Tibial artery (tissue), 4 donors: ENCODE measurements at regions not wholly inside any gene's neighbourhood (a gene's known extent, or its start where the extent isn't known, plus 50 kb on each side); places are given as distances from the start of the nearest gene placed in this dataset.

Experiments used
- DNase-seq, 2 donors: peaks; one replicate each; pipeline ENCODE4 v3.0.0-alpha.2; 2019
- H3K27ac ChIP-seq, 2 donors: fragments of 200-600 bp; sonication (generic) in 1 of 2; 1 replicate in 1 of 2; 2 replicates in 1 of 2; pipeline ENCODE4 v1.5.1; 2018 to 2019; ENCODE audit warnings: mild to moderate bottlenecking in 1 of 2
- H3K27me3 ChIP-seq, 2 donors: fragments of 200-600 bp; sonication (generic) in 1 of 2; one replicate each; pipeline versions ENCODE4 v1.5.1 to v1.6.0; 2016 to 2019
- H3K36me3 ChIP-seq, 3 donors: fragments of 200-600 bp; sonication (generic) in 2 of 3; one replicate each; pipeline ENCODE4 v1.5.1; 2016 to 2019; ENCODE audit warnings: mild to moderate bottlenecking in 2 of 3
- H3K4me1 ChIP-seq, 4 donors: fragments of 200-600 bp; sonication (generic) in 2 of 4; 1 replicate in 3 of 4; 2 replicates in 1 of 4; pipeline ENCODE4 v1.5.1; 2016 to 2019
- H3K4me3 ChIP-seq, 2 donors: fragments of 200-600 bp; sonication (generic) in 1 of 2; 1 replicate in 1 of 2; 2 replicates in 1 of 2; pipeline ENCODE4 v1.5.1; 2018 to 2019; ENCODE audit warnings: mild to moderate bottlenecking in 2 of 2
- H3K9me3 ChIP-seq, 3 donors: fragments of 200-600 bp; sonication (generic) in 1 of 3; one replicate each; pipeline ENCODE4 v1.5.1; 2016 to 2019
- CTCF ChIP-seq, 2 experiments: fragments of 200-600 bp in 1 of 2; fragments of 450-650 bp in 1 of 2; IDR thresholded peaks; one replicate each; pipeline ENCODE4 v1.5.1; 2017 to 2019; ENCODE audit warnings: antibody characterized with exemption in 2 of 2, mild to moderate bottlenecking in 1 of 2, moderate library complexity in 1 of 2
- intact Hi-C: fragments of 100-400 bp; cut with DNase I; formaldehyde crosslinking; loops from one replicate; pipeline ENCODE4 v1.15.0; 2023; ENCODE audit warnings: low total_unique reads

DNA sequence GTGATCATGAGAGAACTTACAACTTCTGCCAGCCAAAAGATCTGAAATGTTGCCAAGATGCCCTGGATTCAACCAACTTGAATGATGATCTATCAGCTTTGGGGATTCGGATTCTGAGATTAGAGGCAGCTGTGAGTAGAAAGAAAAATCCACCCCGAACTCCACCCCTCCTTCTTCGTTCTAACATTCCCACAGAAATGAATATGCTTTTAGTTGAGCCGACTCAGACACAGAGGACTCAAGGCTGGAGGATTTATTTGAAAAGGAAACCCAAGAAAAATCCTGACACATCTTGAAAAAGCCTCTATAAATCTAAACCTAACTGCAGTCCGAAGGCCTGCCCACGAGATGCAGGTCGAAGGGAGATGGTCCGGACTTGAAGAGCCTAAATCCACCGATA is 275.0 kb downstream of the GAS1 start:
- Histone ChIP-seq H3K4me3 (no peak overlapping the region), H3K36me3 (peaks cover 0 to 3% (median 0%) of the 10 kb centered on the region in 3 donors), H3K27ac (no peak overlapping the region), H3K4me1 (no peaks in the 10 kb centered on the region), H3K9me3 (peaks cover 0 to 5% (median 4%) of the 10 kb centered on the region in 3 donors), H3K27me3 (no peaks in the 10 kb centered on the region)
- intact Hi-C loops: loop anchor here (10.0 kb wide), 1 partner anchor 172 kb away; no protein-coding TSS in a partner anchor
- TF ChIP-seq CTCF (IDR thresholded peaks at IDR 0.05): no peak
- no peak for DNase-seq

GRCh38 chr9:86671018-86671417 is 276.3 kb downstream of the GAS1 start:
- Histone ChIP-seq H3K36me3 (peaks cover 0 to 3% (median 0%) of the 10 kb centered on the region in 3 donors), H3K27ac (no peak overlapping the region), H3K4me3 (no peak overlapping the region), H3K9me3 (peaks cover 0 to 5% (median 4%) of the 10 kb centered on the region in 3 donors), H3K27me3 (no peaks in the 10 kb centered on the region), H3K4me1 (no peaks in the 10 kb centered on the region)
- DNase-seq: no peak
- intact Hi-C loops: loop anchor here (10.0 kb wide), 1 partner anchor 174 kb away; no protein-coding TSS in a partner anchor
- TF ChIP-seq CTCF (IDR thresholded peaks at IDR 0.05): no peak

DNA sequence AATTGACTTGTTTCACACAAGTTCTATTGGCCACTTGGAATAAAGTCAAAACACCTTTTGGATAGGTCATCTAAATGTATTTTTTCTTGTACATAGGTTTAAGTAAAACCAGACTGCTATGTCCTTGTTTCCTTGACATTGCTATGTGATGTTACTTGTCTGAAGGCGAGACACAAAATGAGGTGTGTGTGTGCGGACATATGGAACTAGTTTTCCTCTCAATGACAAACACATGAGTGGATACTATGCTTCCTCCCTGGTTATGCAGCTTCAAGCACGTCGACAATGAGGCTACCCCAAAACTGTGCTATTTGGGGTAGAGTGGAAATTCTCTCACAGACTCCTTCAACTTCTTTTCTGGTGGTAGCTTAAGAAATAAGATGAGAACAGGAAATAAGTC is 276.8 kb downstream of the GAS1 start:
- no peak for DNase-seq
- Histone ChIP-seq H3K27ac (no peak overlapping the region), H3K4me3 (no peak overlapping the region), H3K9me3 (peaks cover 0 to 5% (median 4%) of the 10 kb centered on the region in 3 donors), H3K27me3 (no peaks in the 10 kb centered on the region), H3K36me3 (peaks cover 0 to 3% (median 0%) of the 10 kb centered on the region in 3 donors), H3K4me1 (no peaks in the 10 kb centered on the region)
- TF ChIP-seq CTCF (IDR thresholded peaks at IDR 0.05): no peak
- intact Hi-C loops: loop anchor here (10.0 kb wide), 1 partner anchor 174 kb away; no protein-coding TSS in a partner anchor

- Histone ChIP-seq H3K4me1 (no peaks in the 10 kb centered on the region), H3K36me3 (peaks cover 0 to 3% (median 0%) of the 10 kb centered on the region in 3 donors), H3K4me3 (no peak overlapping the region), H3K27me3 (no peaks in the 10 kb centered on the region), H3K9me3 (peaks cover 0 to 5% (median 4%) of the 10 kb centered on the region in 3 donors), H3K27ac (no peak overlapping the region)
- TF ChIP-seq CTCF (IDR thresholded peaks at IDR 0.05): no peak
- intact Hi-C loops: loop anchor here (10.0 kb wide), 1 partner anchor 175 kb away; no protein-coding TSS in a partner anchor
- no peak for DNase-seq
These were observed 277.2 kb downstream of the GAS1 start for GRCh38 chr9:86670076-86670475.

GRCh38 chr9:86669422-86669821 is 277.9 kb downstream of the GAS1 start:
- H3K4me1 ChIP-seq: no peaks in the 10 kb centered on the region
- no peaks in the 10 kb centered on the region for H3K27me3 ChIP-seq
- intact Hi-C loops: no loop called here
- peaks cover 0 to 5% (median 4%) of the 10 kb centered on the region in 3 donors for H3K9me3 ChIP-seq
- no peak for TF ChIP-seq CTCF (IDR thresholded peaks at IDR 0.05)
- no peak for DNase-seq
- H3K4me3 ChIP-seq: no peak overlapping the region
- H3K27ac ChIP-seq: no peak overlapping the region
- H3K36me3 ChIP-seq: peaks cover 0 to 3% (median 0%) of the 10 kb centered on the region in 3 donors
